B cell (primary cell): ENCODE measurements at regions not wholly inside any gene's neighbourhood (a gene's known extent, or its start where the extent isn't known, plus 50 kb on each side); places are given as distances from the start of the nearest gene placed in this dataset.

Experiments
- ATAC-seq: fragments of 200-7000 bp; cut with Tn5 transposase; one replicate; pipeline ENCODE4 v1.10.0; 2021; ENCODE audit warnings: low read depth, mild to moderate bottlenecking, moderate number of reproducible peaks, moderate library complexity
- CTCF ChIA-PET: fragments of 350-600 bp; sonication (Branson Sonifier 250); formaldehyde crosslinking; loops from one replicate; lab custom pipeline; 2021; ENCODE audit warnings: antibody characterized with exemption, inconsistent platforms; lab: Charles Lee
- POLR2A ChIA-PET: fragments of 350-600 bp; sonication (Branson Sonifier 250); formaldehyde crosslinking; loops from one replicate; lab custom pipeline; 2021; ENCODE audit warnings: antibody characterized with exemption; lab: Charles Lee
- DNase-seq: peaks from one replicate; pipeline ENCODE4 v3.0.0; 2013
- H2AFZ ChIP-seq: 2 replicates; pipeline ENCODE4 v1.6.1; 2012; ENCODE audit warnings: mild to moderate bottlenecking, low read depth, low read length; ENCODE audit not compliant: insufficient read depth, poor library complexity, severe bottlenecking
- H3K27ac ChIP-seq, 2 donors: 1 replicate in 1 of 2; 2 replicates in 1 of 2; pipeline ENCODE4 v1.5.1; 2012 to 2013; ENCODE audit warnings: low read length in 2 of 2, mild to moderate bottlenecking in 2 of 2, moderate library complexity in 1 of 2
- H3K27me3 ChIP-seq, 4 experiments: fragments of 200-600 bp in 1 of 4; sonication (generic) in 1 of 4; replicated peaks in 1 of 4; 1 replicate in 2 of 4; 2 replicates in 2 of 4; pipeline versions ENCODE4 v1.6.1 to v1.7.0; 2013 to 2016; ENCODE audit warnings: low read length in 3 of 4, mild to moderate bottlenecking in 2 of 4, mixed read lengths in 1 of 4, moderate library complexity in 1 of 4; ENCODE audit not compliant: insufficient read depth in 4 of 4, control insufficient read depth in 3 of 4; ENCODE audit errors: control extremely low read depth in 1 of 4
- H3K36me3 ChIP-seq, 2 experiments: replicated peaks in 1 of 2; 1 replicate in 1 of 2; 2 replicates in 1 of 2; pipeline versions ENCODE4 v1.6.1 to v1.7.1; 2013; ENCODE audit warnings: low read length in 1 of 2; ENCODE audit not compliant: insufficient read depth in 2 of 2, control insufficient read depth in 1 of 2; ENCODE audit errors: control extremely low read depth in 1 of 2, extremely low read depth in 1 of 2
- H3K4me1 ChIP-seq, 2 donors: fragments of 200-600 bp in 1 of 2; sonication (generic) in 1 of 2; 1 replicate in 1 of 2; 2 replicates in 1 of 2; pipeline versions ENCODE4 v1.5.1 to v1.6.1; 2013 to 2017; ENCODE audit warnings: low read length in 2 of 2; ENCODE audit not compliant: control insufficient read depth in 2 of 2, insufficient read depth in 2 of 2
- H3K4me2 ChIP-seq: replicated peaks from 2 replicates; pipeline ENCODE3; 2012; ENCODE audit warnings: mild to moderate bottlenecking, low read depth, low read length; ENCODE audit not compliant: poor library complexity, severe bottlenecking
- H3K4me3 ChIP-seq, 5 experiments: fragments of 200-600 bp in 1 of 5; sonication (generic) in 1 of 5; 1 replicate in 3 of 5; 2 replicates in 2 of 5; pipeline versions ENCODE4 v1.5.1 to v1.7.0; 2011 to 2016; ENCODE audit warnings: low read length in 4 of 5, mild to moderate bottlenecking in 4 of 5, low read depth in 2 of 5, control low read depth in 1 of 5, moderate library complexity in 1 of 5; ENCODE audit not compliant: insufficient read depth in 1 of 5; ENCODE audit errors: control extremely low read depth in 1 of 5, extremely low read depth in 1 of 5
- H3K79me2 ChIP-seq: fragments of 200-600 bp; sonication (generic); one replicate; pipeline ENCODE4 v1.6.0; 2016; ENCODE audit warnings: low read length; ENCODE audit not compliant: control insufficient read depth, insufficient read depth
- H3K9ac ChIP-seq: fragments of 200-600 bp; sonication (generic); 2 replicates; pipeline ENCODE4 v1.6.1; 2017; ENCODE audit warnings: mild to moderate bottlenecking, low read length, moderate library complexity
- H3K9me3 ChIP-seq, 3 donors: one replicate each; pipeline versions ENCODE4 v1.6.1 to v1.7.1; 2013; ENCODE audit warnings: low read length in 2 of 3; ENCODE audit not compliant: control insufficient read depth in 2 of 3, insufficient read depth in 1 of 3; ENCODE audit errors: control extremely low read depth in 1 of 3
- H4K20me1 ChIP-seq: 2 replicates; pipeline ENCODE4 v1.6.0; 2012; ENCODE audit warnings: mild to moderate bottlenecking, low read length; ENCODE audit not compliant: insufficient read depth, control insufficient read depth, poor library complexity, severe bottlenecking
- H3K27ac Mint-ChIP-seq: one replicate; pipeline ENCODE4 v1.8.0; 2021; ENCODE audit warnings: mixed read lengths
- H3K27me3 Mint-ChIP-seq: one replicate; pipeline ENCODE4 v1.8.0; 2021; ENCODE audit warnings: mixed read lengths
- H3K4me1 Mint-ChIP-seq: one replicate; pipeline ENCODE4 v1.8.0; 2021; ENCODE audit warnings: mixed read lengths
- H3K4me3 Mint-ChIP-seq: one replicate; pipeline ENCODE4 v1.8.0; 2021; ENCODE audit warnings: mixed read lengths
- H3K9me3 Mint-ChIP-seq: one replicate; pipeline ENCODE4 v1.8.0; 2022; ENCODE audit warnings: mixed read lengths; ENCODE audit not compliant: insufficient read depth
- CTCF ChIP-seq: fragments of 200-600 bp; IDR thresholded peaks from one replicate; pipeline ENCODE4 v1.8.0; 2022; ENCODE audit warnings: antibody characterized with exemption, mild to moderate bottlenecking
- EZH2 ChIP-seq: IDR thresholded peaks from 2 replicates; pipeline ENCODE4 v1.6.1; 2012; ENCODE audit warnings: borderline replicate concordance, low read depth, mild to moderate bottlenecking, moderate library complexity, low read length; ENCODE audit not compliant: insufficient read depth, poor library complexity, severe bottlenecking
- WGBS: methylation state at CpG from one replicate; pipeline ENCODE4 v1.1.5; 2013; ENCODE audit warnings: missing lambda C conversion rate; ENCODE audit not compliant: insufficient coverage; 5-methylcytosine and 5-hydroxymethylcytosine counted together
- intact Hi-C: fragments of 100-400 bp; cut with micrococcal nuclease; formaldehyde crosslinking; loops from one replicate; pipeline ENCODE4 v1.10.0; 2022

DNA sequence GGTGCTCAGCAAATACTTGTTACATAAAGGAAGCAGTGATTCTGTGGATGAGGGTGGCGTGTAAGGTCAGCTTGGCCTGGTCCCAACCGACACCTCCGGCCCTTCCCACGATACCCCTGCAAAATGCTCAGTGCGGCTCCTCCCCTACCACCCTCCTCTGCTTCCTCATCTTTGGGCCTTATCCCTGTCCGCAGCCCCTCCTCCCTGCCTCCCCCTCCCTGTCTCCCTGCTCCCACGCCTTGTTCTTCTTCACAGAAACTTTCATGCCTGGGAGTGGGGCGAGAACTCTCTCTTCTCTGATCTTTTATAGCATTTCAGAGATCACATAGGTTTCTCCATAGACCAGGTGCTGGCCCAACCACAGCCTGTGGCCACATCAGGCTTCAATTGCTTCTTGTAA lies 75.0 kb upstream of the ATP2B2 start:
- TF ChIP-seq CTCF: no peak
- TF ChIP-seq EZH2: no peak
- WGBS: 84% methylated on average over 3 of the region's 8 CpGs
- POLR2A ChIA-PET: no interaction called here

GRCh38 chr3:10581251-10581650 lies 75.9 kb upstream of the ATP2B2 start:
- Histone ChIP-seq H3K4me2 (no peak overlapping the region), H3K79me2 (no peaks in the 10 kb centered on the region), H3K27ac (no peak overlapping the region), H2AFZ (no peak overlapping the region), H3K36me3 (no peaks in the 10 kb centered on the region), H3K9ac (no peak overlapping the region), H3K4me3 (no peak overlapping the region), H3K9me3 (no peaks in the 10 kb centered on the region), H3K4me1 (no peaks in the 10 kb centered on the region), H3K27me3 (peaks cover 0 to 12% (median 0%) of the 10 kb centered on the region in 4 experiments), H4K20me1 (no peaks in the 10 kb centered on the region)
- WGBS: 76% methylated on average over 4 of the region's 5 CpGs
- H3K9me3 Mint-ChIP-seq: no peaks in the 10 kb centered on the region
- H3K27me3 Mint-ChIP-seq: peaks cover 28% of the 10 kb centered on the region
- intact Hi-C loops: no loop called here
- no peak overlapping the region for H3K27ac Mint-ChIP-seq
- ChIA-PET CTCF (no interaction called here), POLR2A (no interaction called here)
- ATAC-seq: no peak
- TF ChIP-seq CTCF: no peak
- TF ChIP-seq EZH2: no peak
- H3K4me1 Mint-ChIP-seq: no peaks in the 10 kb centered on the region
- H3K4me3 Mint-ChIP-seq: no peak overlapping the region
- no peak for DNase-seq

More for the DNA sequence above, 75.0 kb upstream of the ATP2B2 start:
- H3K4me3 ChIP-seq: no peak overlapping the region
- H3K27me3 ChIP-seq: peaks cover 0 to 12% (median 0%) of the 10 kb centered on the region in 4 experiments
- H4K20me1 ChIP-seq: no peaks in the 10 kb centered on the region
- H3K9me3 ChIP-seq: no peaks in the 10 kb centered on the region
- Mint-ChIP-seq H3K27ac (no peak overlapping the region), H3K27me3 (peaks cover 21% of the 10 kb centered on the region), H3K9me3 (no peaks in the 10 kb centered on the region), H3K4me3 (no peak overlapping the region), H3K4me1 (no peaks in the 10 kb centered on the region)
- H3K36me3 ChIP-seq: no peaks in the 10 kb centered on the region
- CTCF ChIA-PET: no interaction called here
- intact Hi-C loops: no loop called here
- ATAC-seq (no peak), DNase-seq (no peak)
- H3K27ac ChIP-seq: no peak overlapping the region
- no peaks in the 10 kb centered on the region for H3K79me2 ChIP-seq
- H3K4me1 ChIP-seq: no peaks in the 10 kb centered on the region
- no peak overlapping the region for H3K9ac ChIP-seq
- H3K4me2 ChIP-seq: no peak overlapping the region
- H2AFZ ChIP-seq: no peak overlapping the region
